H1 (cell line): ENCODE measurements at regions not wholly inside any gene's neighbourhood (a gene's known extent, or its start where the extent isn't known, plus 50 kb on each side); places are given as distances from the start of the nearest gene placed in this dataset.

Experiments
- ATF2 ChIP-seq: IDR thresholded peaks from 2 replicates; pipeline ENCODE4 v1.6.1; 2012; ENCODE audit warnings: low read length, inconsistent platforms
- CTBP2 ChIP-seq: IDR thresholded peaks from 2 replicates; pipeline ENCODE4 v1.7.0; 2011; ENCODE audit warnings: borderline replicate concordance, mild to moderate bottlenecking, moderate library complexity, mixed read lengths, low read length; ENCODE audit not compliant: insufficient read depth, insufficient read length
- JUN ChIP-seq: IDR thresholded peaks from 2 replicates; pipeline ENCODE4 v1.6.1; 2011; ENCODE audit warnings: low read depth, mild to moderate bottlenecking, improper control_type of control experiment, low read length
- POLR2A ChIP-seq, 2 experiments: IDR thresholded peaks; 1 replicate in 1 of 2; 2 replicates in 1 of 2; pipeline ENCODE4 v1.6.1; 2011; ENCODE audit warnings: low read depth in 2 of 2, low read length in 2 of 2, mild to moderate bottlenecking in 2 of 2; ENCODE audit errors: control extremely low read depth in 1 of 2
- POU5F1 ChIP-seq: IDR thresholded peaks from 2 replicates; pipeline ENCODE4 v1.6.1; 2011; ENCODE audit warnings: low read depth, mild to moderate bottlenecking, low read length, moderate library complexity
- SRF ChIP-seq: IDR thresholded peaks from 2 replicates; pipeline ENCODE4 v1.6.1; 2011; ENCODE audit warnings: mild to moderate bottlenecking, low read depth, low read length, moderate library complexity
- SUZ12 ChIP-seq: fragments of 200-600 bp; sonication (generic); IDR thresholded peaks from 2 replicates; pipeline ENCODE4 v1.6.1; 2012; ENCODE audit warnings: mild to moderate bottlenecking, inconsistent platforms, low read length, moderate library complexity, mixed read lengths
- TBP ChIP-seq: IDR thresholded peaks from 2 replicates; pipeline ENCODE4 v1.6.1; 2011; ENCODE audit warnings: low read depth, low read length, improper control_type of control experiment
- YY1 ChIP-seq: IDR thresholded peaks from 2 replicates; pipeline ENCODE4 v1.6.1; 2011; ENCODE audit warnings: low read depth, mild to moderate bottlenecking, low read length

GRCh38 chr14:98192946-98193345 lies 1079.1 kb downstream of the BCL11B start (continued):
- TF ChIP-seq ATF2, result no peak
- no peak for TF ChIP-seq POLR2A (IDR thresholded peaks at IDR 0.05; ENCODE audit: control extremely low read depth in 1 of 2, low read depth in 2 of 2, low read length in 2 of 2)
- TF ChIP-seq JUN, result no peak
- no peak for TF ChIP-seq CTBP2
- no peak for TF ChIP-seq SUZ12
- TF ChIP-seq SRF, result no peak
- no peak for TF ChIP-seq POU5F1
- TF ChIP-seq TBP, result no peak
- TF ChIP-seq YY1, result no peak
